Left lobe of liver (tissue), 2 donors: ENCODE measurements at regions not wholly inside any gene's neighbourhood (a gene's known extent, or its start where the extent isn't known, plus 50 kb on each side); places are given as distances from the start of the nearest gene placed in this dataset.
"Not testable (repeated sequence)": the region's sequence is repeated elsewhere in the genome, so short reads cannot be mapped to it uniquely, and the experiment has no call there.

Source experiments
- ATAC-seq: fragments of 200-7000 bp; cut with Tn5 transposase; one replicate; pipeline ENCODE4 v1.9.1; 2020; ENCODE audit warnings: mild to moderate bottlenecking, moderate library complexity
- DNase-seq: peaks from one replicate; pipeline ENCODE4 v3.0.0-alpha.2; 2020; ENCODE audit warnings: low spot score
- donor health status: DM: no; HTN: no; CAD: no; lungs with moderate emphysema.
- donor health status: DM: no; HTN: yes; CAD: no.

DNA sequence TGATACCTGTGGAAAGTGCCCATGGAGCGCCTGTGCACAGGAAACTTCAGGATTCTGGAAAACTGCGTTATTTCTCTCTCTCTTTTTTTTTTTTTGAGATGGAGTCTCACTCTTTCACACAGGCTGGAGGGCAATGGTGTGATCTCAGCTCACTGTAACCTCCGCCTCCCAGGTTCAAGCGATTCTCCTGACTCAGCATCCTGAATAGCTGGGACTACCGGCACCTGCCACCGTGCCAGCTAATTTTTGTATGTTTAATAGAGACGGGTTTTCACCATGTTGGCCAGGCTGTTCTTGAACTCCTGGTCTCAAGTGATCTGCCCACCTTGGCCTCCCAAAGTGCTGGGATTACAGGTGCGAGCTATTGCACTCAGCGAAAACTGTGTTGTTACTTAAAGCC lies 68.9 kb upstream of the PODXL start:
- ATAC-seq, DNase-seq: not testable (repeated sequence)

DNA sequence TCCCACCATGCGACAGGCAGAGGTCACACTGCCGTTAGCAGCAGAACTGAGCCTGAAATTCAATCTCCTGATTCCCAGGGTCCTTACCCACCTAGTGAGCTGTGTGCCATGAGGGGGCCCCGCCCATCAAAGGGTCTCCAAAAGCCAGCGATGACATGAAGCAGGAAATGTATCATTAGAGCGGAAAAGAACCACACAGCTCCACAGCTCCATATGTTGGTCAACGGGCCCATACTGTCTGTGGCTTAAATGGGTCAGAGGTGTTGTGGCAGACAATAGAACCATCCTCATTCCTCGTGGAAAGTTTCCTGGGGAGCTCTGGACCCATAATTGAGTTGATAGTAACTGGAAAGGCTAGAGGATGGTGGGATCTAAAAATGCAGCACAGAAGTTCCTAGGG lies 68.1 kb upstream of the PODXL start:
- ATAC-seq = no peak
- DNase-seq = no peak

DNA sequence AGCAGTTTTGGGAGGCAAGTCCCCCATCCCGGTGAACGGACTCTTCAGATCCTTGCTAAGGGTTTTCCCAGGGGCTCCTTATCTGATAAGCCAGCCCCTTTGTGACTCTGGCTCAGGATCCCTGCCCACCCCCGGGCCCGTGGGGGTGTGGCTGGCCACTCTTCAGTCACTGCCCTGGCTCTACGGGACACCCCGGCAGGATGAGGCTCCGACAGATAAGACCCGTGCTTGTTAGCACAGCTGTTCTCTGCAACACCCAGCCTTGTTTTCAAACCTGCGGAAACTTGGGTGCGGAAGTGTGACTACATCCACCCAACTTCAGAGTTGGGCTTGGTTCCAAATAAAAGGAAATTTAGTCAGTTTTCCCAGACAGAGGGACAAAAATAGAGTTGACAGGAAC lies 66.7 kb upstream of the PODXL start:
- ATAC-seq (peak; percentile 57), DNase-seq (peak; percentile 48)

DNA sequence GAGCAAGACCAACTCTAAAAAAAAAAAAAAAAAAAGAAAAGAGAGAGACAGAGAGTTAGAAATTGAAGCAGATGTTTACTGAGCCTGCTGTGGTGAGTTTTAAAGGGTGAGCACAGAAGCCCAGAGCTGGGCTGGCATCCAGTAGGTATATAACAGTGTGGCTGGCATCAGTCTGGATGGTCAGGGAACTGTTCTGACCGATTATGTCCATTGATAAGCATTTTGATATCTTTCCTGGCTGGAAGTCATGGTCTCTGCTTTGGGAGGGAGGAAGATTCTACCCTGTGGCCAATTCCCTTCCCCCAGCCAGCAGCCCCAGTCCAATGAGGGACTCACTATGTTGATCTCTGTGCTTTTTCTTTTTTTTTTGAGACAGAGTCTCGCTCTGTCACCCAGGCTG lies 65.2 kb upstream of the PODXL start:
- ATAC-seq (no peak), DNase-seq (no peak)

DNA sequence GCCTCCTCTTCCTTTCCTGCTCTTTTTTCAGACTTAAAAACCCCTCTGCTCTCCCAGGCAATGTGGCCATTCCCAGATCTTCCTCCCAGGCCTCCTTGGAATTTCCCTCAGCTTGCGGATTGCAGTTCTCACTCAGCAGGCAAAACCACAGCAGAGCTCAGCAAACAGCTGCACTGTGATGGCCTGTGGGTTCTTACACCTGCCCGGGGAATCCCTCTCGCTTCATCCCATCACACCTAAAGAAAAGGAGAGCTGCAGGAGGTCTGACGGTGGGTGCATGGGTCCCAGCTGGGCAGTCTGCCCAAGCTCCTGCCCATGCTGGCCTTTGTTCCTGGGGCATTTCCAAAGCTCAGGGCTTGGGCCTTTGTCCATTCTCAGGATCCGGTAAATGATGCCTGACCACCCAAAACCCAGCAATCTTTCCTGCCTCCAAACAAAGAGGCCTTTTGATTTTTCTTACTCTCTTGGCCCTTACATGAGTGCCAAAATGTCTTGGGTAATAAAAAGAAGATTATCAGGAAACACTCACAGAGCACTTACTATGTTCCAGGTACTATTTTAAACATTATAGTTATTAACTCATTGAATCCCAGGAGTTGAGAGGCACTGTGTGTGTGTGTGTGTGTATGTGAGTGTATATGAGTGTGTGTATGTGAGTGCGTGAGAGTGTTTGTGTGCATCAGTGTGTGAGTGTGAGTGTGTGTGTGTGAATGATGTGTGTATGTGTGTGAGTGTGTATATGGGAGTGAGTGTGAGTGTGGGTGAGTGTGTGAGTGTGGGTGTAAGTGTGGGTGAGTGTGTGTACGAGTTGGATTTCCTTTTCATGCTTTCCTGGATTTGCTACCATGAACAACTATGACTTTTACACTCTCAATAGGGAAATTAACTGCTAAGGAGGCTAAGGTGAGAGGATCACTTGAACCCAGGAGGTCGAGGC lies 64.5 kb upstream of the PODXL start:
- DNase-seq = no peak
- no peak for ATAC-seq

DNA sequence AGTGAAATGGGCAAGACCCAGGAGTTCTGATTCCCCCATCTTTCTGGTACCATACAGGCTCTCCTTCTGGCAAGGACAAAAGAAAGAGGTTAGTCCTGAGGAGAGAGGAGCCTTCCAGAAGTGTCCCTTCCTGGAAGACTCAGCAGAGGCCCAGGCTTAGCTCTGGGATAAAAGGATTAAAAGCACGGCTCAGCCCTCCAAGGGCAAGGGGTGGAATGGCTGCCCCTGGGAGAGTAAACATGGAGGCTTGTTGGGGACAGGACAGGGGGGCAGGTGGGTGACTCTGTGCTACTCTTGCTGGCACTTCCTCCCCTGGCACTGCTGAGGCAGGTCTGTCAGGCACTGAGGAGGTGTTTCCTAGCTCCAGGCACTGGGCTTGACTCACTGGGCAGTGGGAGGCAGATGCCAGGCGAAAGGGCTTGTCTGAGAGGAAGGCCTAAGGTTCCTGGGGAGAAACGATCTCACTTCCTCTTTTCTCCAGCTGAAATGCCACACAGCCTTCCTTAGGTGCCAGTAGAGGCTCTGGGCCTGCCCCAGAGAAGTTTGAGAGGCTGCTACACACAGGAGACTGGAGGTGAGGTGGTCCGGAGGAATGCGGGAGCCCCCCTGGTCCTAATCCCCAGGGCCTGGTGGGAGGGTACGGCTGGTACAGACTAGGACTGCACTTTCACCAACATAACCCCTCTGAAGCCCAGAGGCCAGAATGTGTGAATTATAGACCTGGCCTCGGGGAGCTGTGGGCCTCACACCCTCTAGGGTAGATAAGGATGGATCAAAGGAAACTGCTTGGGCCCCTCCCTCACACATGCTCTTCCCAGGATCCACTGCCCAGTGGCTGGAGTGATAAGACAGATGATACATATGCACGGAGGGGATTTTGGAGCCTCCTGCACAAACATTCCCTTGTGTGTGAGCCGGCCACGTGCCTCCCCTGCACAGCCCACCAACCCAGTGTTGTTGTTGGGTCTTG lies 63.2 kb upstream of the PODXL start:
- no peak for ATAC-seq
- no peak for DNase-seq

DNA sequence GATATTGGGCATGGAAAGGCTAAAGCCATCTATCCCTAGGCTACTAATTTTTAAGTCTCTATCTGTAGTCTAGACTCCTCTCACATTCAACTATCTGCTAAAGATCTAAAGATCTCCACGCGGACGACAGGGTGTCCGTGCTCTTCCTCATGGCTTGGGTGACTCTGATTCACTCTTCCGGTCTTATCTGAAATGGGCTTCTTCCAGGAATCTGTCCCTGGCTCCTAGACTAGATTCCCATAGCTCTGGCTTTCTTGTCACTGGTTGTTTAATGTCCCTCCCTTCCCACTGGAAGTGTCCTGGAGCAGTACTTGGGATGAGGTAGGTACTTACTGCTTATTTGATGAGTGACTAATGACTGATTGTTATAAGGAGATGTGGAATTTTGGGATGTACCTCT lies 62.0 kb upstream of the PODXL start:
- ATAC-seq = peak; percentile 53
- DNase-seq = no peak

DNA sequence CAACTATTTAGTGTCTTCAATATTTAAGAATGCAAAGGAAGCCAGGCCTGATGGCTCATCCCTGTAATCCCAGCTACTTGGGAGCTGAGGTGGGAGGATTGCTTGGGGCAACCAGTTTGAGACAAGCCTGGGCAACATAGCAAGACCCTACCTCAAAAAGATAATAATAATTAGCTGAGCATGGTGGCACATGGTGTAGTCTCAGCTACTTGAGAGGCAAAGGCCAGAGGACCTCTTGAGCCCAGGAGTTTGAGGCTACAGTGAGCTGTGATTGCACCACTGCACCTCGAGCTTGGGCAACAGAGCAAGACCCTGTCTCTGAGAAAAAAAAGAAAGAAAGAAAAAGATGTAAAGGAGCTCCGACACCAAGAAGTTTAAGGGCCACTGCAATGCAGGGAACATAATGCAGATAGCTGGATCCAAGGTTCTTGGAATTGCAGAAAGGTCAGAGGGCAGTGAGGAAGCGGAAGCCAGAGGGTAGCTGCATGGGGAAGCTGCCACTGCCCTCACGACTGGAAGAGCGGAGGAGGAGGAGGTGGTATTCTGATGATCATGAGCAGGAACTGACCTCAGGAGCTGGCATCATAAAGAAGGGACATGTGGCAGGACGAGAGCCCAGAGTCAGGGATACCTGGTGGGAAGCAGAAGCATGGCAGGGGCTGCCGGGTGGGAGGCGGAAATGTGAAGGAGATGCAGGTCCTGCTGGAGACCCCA lies 60.2 kb upstream of the PODXL start:
- no peak for ATAC-seq
- no peak for DNase-seq

DNA sequence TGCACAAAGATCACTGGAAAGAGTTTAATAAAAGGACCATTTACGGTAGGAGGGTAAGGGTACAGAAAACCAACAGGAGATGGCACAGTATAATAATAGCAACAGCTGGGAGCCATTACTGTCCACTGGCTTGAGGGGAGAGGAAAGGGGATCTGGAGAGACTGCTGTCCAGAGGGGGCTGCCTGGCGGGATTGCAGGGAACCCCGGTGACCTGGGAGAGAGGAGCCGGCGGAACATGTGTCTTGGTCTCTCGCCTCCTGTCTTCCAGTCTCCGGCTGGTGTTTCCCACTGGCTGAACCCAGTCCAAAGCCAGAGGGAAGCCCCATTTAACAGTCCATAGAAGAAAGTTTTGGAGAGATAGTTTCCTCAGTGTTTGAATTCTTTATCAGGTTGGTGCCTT lies 57.5 kb upstream of the PODXL start:
- no peak for DNase-seq

DNA sequence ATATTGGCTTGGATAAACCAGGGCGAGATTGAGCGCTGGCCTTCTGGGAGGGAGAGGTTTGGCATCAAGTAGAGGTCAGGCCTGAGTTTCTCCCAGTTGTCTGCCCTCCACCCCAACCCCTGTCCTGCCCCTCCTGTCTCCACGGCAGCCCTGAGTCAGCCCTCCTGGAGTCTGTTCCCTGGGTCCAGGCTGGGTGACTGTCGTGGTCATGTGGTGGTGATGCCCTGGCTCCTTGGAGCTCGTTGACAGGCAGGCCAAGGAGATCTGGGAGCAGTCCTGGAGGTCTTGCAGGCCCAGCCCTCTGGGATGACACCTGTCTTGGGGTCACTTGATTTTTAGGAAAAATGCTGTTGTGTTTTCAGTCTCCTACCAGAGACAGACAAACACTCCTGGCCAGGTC lies 53.6 kb upstream of the PODXL start:
- no peak for DNase-seq
- no peak for ATAC-seq

More for the DNA sequence above, 57.5 kb upstream of the PODXL start:
- ATAC-seq = no peak

DNA sequence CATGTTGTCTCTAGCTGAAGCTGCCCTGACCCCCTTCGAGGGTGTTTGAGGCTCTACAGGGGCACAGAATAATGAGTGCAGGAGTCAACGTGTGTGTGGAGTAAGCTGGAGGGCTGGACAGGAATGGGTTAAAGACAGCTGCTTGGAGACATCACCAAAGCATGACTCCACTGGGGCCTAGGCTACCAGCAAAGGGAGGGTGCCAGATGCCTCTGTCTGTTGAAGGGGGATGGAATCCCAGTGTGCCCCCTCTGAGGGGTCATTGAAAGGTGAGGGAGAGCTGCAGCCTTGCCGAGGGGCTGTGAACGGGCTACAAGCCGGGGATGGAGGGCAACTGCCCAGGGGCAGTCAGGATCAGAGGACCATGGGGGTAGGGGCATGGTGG lies 51.7 kb upstream of the PODXL start:
- ATAC-seq (no peak), DNase-seq (no peak)

DNA sequence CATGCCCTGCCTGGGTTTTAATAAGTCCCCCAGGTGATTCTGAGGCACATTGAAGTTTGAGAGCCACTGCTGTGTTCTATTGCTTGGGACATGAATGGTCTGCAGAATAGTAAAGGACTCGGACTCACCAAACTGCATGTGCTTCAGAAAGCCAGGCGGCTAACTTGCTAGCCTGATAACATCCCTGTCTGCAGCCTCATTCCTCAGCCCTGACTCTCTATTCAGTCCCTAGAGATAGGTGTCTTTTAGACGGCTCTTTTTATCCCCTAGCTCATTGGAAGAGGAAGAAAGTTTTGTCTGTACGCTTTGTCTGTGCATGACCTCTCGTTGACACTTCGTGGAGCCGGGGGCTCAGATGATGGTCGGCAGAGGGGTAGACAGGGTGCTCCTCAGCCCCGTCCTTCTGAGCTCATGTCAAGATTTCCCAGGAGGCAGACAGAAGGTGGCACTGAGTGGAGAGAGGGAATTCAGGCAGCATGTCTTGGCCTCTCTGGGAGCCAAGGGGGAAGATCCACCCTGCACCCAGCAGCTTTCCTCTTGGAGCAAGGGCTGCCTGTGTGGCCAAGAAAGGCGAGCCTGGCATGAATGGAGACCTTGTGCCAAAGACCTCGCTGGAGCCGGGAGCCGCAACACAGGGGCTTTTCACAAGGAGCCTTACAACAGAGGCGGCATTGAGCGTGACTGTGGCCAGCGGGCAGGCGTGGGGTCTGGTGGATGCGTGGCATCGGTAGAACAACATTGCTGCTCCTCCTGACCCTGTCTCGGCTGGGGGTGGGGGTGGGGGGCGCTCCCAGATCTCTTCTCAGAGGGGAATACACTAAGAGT lies 51.1 kb upstream of the PODXL start:
- no peak for DNase-seq
- no peak for ATAC-seq

DNA sequence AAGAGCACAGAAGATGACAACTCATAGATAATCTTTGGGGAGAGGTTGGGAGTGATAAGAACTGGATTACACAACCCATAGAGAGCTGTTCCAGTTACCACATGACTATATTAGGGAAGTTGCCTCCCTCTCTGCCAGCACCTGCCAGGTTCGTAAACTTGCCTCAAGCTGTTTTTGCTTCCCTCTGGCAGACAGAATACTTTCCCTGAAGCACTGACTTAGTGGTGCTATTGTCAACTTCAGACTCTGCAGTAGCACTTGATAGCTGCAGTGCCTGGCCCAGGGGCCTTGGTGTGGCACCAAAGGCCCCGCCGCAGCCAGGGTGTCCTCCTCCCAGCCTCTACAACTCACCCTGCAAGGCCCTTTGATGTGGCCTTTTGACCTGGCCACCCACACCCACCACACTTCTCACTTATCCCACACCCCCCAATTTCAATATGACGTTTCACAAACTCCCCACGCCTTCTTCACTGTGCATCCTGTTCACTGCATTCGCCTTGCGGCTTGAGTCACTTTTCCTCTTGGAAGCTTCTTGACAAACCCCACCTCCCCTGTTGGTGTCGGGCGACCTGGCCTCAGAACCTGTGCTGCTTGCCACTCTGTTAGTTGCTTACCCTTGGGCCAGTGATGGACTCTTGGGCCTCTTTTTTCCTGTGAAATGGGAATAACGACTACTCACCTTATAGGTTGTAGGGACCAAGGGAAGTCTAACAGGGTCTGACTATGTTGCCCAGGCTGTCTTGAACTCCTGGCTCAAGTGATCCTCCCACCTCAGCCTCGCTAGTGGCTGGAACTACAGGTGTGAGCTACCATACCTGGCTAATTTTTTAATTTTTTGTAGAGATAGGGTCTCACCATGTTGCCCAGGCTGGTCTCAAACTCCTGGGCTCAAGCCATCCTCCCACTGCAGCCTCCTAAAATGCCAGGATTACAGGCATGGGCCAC lies 50.2 kb upstream of the PODXL start:
- peak; percentile 62 for ATAC-seq
- DNase-seq = no peak
